HG02884 (cell line): ENCODE measurements at regions not wholly inside any gene's neighbourhood (a gene's known extent, or its start where the extent isn't known, plus 50 kb on each side); places are given as distances from the start of the nearest gene placed in this dataset.

Experiments used
- ATAC-seq: cut with Tn5 transposase; IDR thresholded peaks from one replicate; pipeline ENCODE4 v1.9.1; 2021; ENCODE audit warnings: mild to moderate bottlenecking, moderate library complexity; ENCODE audit not compliant: unreplicated experiment

- ATAC-seq, result no peak
These were observed 197.2 kb upstream of the RGMB start for GRCh38 chr5:98576275-98576674.

DNA sequence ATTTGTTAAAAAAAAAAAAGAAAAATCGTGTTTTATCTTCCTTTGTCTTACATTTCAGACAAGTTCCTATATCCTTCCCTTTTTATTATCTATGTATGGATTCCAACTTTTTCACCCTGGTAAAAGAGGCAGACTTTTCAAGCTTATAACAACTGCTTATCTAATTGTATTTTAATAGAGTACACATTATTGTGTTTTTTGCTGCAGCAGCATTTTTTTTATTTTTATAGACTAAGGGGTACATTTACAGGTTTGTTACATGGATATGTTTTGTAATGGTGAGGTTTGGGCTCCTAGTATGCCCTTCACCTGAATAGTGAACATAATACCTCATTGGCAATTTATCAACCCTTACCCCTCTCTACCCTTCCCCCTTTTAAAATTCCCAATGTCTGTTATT, 195.0 kb upstream of the RGMB start:
- ATAC-seq, result no peak

- ATAC-seq, result no peak
These were observed 192.1 kb upstream of the RGMB start for GRCh38 chr5:98581112-98581997.

GRCh38 chr5:98583586-98583985, 189.9 kb upstream of the RGMB start:
- ATAC-seq, result no peak

- no peak for ATAC-seq
These were observed 187.7 kb upstream of the RGMB start for GRCh38 chr5:98585661-98586310.

DNA sequence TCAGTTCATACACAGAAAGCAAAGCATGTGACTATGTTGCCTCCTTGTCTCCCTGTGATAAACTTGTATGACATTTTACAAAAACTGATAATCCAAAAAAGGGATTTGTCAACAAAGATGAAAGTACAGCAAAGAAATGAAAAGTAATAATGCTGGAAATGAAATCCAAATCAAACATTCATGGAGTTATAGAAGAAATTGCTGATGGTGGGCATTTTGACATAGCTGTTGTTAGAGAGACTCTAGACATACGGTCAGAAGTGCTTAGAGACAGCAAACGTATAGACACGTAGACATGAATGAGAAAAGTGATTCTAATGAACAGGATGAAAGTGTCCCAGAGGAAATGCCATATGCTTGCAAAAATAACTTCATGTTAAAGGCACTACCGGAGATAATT, 186.9 kb upstream of the RGMB start:
- no peak for ATAC-seq

GRCh38 chr5:98587166-98587565, 186.3 kb upstream of the RGMB start:
- no peak for ATAC-seq

DNA sequence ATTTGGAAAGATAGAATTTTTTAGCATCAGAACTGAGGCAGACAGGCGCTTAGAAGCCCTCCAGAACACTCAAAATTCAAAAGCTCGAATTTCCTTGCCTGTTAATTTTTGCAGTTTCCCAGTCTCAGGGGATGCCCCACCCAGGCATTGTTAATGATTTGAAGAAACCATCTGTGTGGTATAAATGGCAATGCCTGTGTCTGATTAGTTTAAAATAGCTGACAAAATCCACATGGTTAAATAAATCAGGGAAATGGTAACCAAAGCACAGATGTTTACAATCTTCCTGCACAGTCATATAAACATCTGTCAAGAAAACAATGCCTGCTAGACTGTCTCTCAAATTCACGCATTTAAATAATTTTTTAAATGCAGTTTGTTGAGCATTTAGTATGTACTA, 185.2 kb upstream of the RGMB start:
- no peak for ATAC-seq

GRCh38 chr5:98593418-98593817, 180.0 kb upstream of the RGMB start:
- no peak for ATAC-seq

- no peak for ATAC-seq
These were observed 179.4 kb upstream of the RGMB start for GRCh38 chr5:98594098-98594497.

GRCh38 chr5:98599016-98599415, 174.4 kb upstream of the RGMB start:
- no peak for ATAC-seq

- ATAC-seq, result no peak
These were observed 170.8 kb upstream of the RGMB start for GRCh38 chr5:98602534-98603112.

- no peak for ATAC-seq
These were observed 170.0 kb upstream of the RGMB start for GRCh38 chr5:98603456-98603855.

DNA sequence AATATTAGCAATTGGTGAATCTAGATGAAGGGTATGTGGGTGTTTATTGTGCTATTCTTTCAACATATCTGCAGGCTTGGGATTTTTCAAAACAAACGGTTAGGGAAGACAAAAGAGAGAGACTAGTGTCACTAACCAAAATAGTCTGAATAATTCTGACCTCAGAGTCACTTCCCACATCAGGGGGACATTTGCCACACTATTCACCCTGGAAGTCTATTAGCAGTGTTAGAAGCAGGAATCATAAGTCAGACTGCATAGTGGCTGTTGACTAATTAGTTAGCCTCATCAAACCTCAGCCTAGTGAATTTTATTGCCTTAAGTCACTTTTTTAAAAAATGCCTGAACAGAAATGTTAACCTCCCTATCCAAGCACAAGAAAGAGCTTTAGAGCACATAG, 169.2 kb upstream of the RGMB start:
- no peak for ATAC-seq

DNA sequence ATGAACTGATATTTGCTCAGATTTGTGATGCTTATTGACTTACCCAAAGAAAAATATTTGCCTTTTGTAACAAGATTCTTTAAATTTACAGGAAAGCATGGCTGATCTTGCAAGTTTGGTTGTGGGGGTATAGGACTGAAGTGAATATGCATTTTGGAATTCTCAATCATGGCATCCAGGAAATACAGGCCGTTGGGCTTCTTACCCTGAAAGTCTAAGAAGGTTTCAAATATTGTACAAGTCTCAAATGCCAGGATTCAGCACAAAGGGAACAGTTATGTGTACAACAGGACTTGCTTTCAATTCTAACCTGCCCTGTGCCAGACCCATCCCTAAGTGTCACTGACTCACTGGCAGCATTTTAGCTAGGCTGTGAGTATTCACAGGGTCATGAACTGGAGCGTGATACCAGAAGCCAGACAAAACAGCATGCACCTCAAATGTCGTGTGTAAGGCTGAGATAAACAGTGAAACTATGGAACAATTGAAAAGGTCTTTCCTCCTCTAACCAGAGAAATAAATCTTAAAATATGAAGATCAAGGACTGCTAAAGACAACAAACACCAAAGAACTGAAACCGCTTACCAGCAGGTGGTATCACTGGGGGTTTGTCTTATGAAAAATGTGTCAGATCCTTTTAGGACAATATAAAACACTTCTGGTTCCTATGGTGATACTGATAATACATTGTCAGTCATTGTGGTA, 168.6 kb upstream of the RGMB start:
- no peak for ATAC-seq

GRCh38 chr5:98605426-98605825, 168.0 kb upstream of the RGMB start:
- no peak for ATAC-seq

DNA sequence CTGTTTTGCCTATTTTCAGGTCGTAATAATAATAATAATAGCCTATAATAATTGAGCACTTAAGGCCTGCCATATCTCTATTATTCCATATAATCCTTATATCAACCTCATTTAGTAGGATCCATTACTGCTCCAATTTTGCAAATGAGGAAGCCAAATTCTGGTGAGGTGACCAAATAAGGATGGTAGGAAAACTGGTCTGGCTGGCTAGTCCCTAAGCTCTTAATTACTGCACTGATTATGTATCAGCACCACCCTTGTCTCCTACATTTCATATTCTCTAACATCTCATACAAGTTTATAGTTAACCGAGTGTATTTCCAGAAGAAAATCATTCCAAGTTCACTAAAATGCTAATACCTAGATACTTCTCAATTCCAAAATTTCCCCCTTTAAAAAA, 166.5 kb upstream of the RGMB start:
- no peak for ATAC-seq

- no peak for ATAC-seq
These were observed 165.4 kb upstream of the RGMB start for GRCh38 chr5:98608052-98608451.

- ATAC-seq, result no peak
These were observed 159.1 kb upstream of the RGMB start for GRCh38 chr5:98614341-98614740.

- ATAC-seq, result no peak
These were observed 151.6 kb upstream of the RGMB start for GRCh38 chr5:98621821-98622220.

GRCh38 chr5:98624145-98624880, 149.2 kb upstream of the RGMB start:
- no peak for ATAC-seq
